ENCODE measurements at regions not wholly inside any gene's neighbourhood (a gene's known extent, or its start where the extent isn't known, plus 50 kb on each side); places are given as distances from the start of the nearest gene placed in this dataset.

DNA sequence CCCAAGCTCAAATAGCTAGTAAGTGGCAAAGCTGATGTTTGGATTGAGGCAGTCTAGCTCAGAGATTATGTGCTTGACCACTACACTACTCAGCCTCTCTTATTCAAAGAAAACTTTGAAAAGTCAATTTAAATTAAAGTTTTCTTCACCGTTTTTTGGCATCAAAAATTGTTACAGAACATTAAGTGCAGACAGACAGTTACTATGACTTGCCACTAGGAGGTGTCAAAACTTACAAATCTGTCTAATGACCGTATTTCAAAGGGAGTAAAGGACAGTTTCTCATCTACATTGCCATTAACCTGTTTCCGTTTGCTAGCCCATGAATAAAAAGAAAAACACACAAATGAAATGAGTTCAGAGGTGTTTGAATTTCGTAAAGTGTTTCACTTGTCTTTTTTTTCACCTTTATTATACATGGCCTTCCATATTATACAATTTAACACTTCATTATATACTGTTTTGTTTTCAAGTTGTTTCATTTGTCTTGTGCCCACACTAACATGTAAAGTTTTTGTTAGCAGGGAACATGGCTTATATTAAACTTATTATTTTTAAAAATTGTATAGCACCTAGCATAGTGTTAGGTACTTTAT, 57.4 kb upstream of the MTF2 start:
- 4 to 8% methylated on average over 4 of the region's 4 CpGs for WGBS, 2 donors
- TF ChIP-seq, protein P1, sequence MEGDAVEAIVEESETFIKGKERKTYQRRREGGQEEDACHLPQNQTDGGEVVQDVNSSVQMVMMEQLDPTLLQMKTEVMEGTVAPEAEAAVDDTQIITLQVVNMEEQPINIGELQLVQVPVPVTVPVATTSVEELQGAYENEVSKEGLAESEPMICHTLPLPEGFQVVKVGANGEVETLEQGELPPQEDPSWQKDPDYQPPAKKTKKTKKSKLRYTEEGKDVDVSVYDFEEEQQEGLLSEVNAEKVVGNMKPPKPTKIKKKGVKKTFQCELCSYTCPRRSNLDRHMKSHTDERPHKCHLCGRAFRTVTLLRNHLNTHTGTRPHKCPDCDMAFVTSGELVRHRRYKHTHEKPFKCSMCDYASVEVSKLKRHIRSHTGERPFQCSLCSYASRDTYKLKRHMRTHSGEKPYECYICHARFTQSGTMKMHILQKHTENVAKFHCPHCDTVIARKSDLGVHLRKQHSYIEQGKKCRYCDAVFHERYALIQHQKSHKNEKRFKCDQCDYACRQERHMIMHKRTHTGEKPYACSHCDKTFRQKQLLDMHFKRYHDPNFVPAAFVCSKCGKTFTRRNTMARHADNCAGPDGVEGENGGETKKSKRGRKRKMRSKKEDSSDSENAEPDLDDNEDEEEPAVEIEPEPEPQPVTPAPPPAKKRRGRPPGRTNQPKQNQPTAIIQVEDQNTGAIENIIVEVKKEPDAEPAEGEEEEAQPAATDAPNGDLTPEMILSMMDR (IDR thresholded peaks at IDR 0.05), result peak; percentile 36 to 78 (median 73)
- no peak for TF ChIP-seq POLR2A (IDR thresholded peaks at IDR 0.05)
- Histone ChIP-seq H3K4me3 (no peak overlapping the region), H3K9me3 (no peaks in the 10 kb centered on the region), H3K4me1 (no peaks in the 10 kb centered on the region), H3K27ac (no peak overlapping the region), H3K27me3 (no peaks in the 10 kb centered on the region), H3K36me3 (replicated peaks in 1 of 2; ENCODE audit: insufficient read depth in 1 of 2, low read depth in 2 of 2) (no peaks in the 10 kb centered on the region)
- intact Hi-C loops (cut with DNase I), result no loop called here
- ATAC-seq (peak; percentile 65), DNase-seq (peak in 1 of 4 donors; percentile 26)

DNA sequence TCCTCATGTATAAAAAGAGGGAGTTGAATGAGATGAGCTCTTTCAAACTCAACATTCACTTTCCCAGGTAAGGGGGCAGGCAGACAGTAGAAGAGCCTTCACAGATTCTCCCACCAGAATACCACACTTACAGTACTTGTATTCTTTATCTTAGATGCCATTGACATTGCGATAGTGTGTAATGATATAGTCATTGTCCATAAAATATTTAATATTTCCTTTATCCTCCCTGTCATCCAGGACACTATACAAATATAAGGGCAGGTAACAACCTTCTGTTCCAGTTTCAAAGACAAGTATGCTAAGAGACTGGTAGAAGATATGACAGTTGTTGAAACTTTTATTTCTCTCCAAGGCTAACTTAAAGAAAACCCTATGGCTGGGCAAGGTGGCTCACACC, 56.5 kb upstream of the MTF2 start:
- H3K36me3 ChIP-seq (replicated peaks in 1 of 2; ENCODE audit: insufficient read depth in 1 of 2, low read depth in 2 of 2), result no peaks in the 10 kb centered on the region
- no peaks in the 10 kb centered on the region for H3K9me3 ChIP-seq
- WGBS, 2 donors, result 50 to 69% methylated on average over 1 of the region's 1 CpG
- TF ChIP-seq, protein P1 (IDR thresholded peaks at IDR 0.05), result no peak
- TF ChIP-seq POLR2A (IDR thresholded peaks at IDR 0.05), result no peak
- intact Hi-C loops (cut with DNase I), result no loop called here
- H3K27me3 ChIP-seq, result no peaks in the 10 kb centered on the region
- H3K4me1 ChIP-seq, result no peaks in the 10 kb centered on the region
- H3K4me3 ChIP-seq, result no peak overlapping the region
- DNase-seq (no peak), ATAC-seq (no peak)
- no peak overlapping the region for H3K27ac ChIP-seq

DNA sequence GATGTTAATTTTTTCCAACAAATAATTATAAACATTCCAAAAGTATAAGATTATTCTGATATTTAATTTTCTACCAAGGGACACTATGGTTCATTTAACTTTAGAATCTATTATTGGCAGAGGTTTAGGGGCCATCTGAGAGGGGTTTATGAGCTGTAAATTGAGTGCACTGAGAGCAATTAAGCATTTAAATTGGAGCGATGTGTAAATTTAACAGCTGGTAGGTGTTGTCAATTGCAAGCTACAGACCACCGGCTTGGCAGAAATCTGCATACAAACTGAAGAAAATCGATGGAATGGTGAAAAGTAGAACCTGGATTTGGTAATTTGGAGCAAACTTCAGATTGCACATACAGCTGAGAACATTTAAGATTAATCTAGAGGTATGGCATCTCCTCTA, 55.8 kb upstream of the MTF2 start:
- no peak overlapping the region for H3K4me3 ChIP-seq
- no peak for TF ChIP-seq POLR2A (IDR thresholded peaks at IDR 0.05)
- TF ChIP-seq, protein P1 (IDR thresholded peaks at IDR 0.05), result no peak
- intact Hi-C loops (cut with DNase I), result no loop called here
- no peaks in the 10 kb centered on the region for H3K4me1 ChIP-seq
- H3K27ac ChIP-seq, result no peak overlapping the region
- ATAC-seq (no peak), DNase-seq (no peak)
- no peaks in the 10 kb centered on the region for H3K36me3 ChIP-seq (replicated peaks in 1 of 2; ENCODE audit: insufficient read depth in 1 of 2, low read depth in 2 of 2)
- no peaks in the 10 kb centered on the region for H3K27me3 ChIP-seq
- whole genome bisulfite sequencing, 2 donors, result 33 to 39% methylated on average over 3 of the region's 3 CpGs
- H3K9me3 ChIP-seq, result no peaks in the 10 kb centered on the region

DNA sequence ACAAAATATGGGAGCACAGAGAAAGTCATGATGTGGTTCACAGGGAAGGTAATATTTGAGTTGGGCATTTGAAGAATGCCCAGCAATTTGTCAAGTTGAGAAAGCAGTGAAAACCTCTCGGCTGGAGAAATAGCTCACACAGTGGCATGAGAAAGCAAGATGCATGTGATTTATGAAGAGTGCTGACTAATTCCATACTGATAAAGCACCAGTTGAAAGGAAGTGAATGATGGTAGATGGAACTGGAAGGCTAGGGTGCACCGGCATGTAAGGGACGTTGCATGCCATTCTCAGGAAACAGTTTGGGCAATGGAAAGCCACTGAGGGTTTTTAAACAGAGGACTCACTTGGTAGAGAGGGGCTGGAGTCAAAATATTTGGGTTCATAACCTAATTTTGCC, 53.5 kb upstream of the MTF2 start:
- Histone ChIP-seq H3K9me3 (no peaks in the 10 kb centered on the region), H3K36me3 (replicated peaks in 1 of 2; ENCODE audit: insufficient read depth in 1 of 2, low read depth in 2 of 2) (no peaks in the 10 kb centered on the region), H3K27ac (no peak overlapping the region), H3K4me3 (no peak overlapping the region), H3K27me3 (no peaks in the 10 kb centered on the region), H3K4me1 (no peaks in the 10 kb centered on the region)
- WGBS, 2 donors, result 39 to 48% methylated on average over 3 of the region's 3 CpGs
- no peak for ATAC-seq
- TF ChIP-seq, protein P1 (IDR thresholded peaks at IDR 0.05), result no peak
- TF ChIP-seq POLR2A (IDR thresholded peaks at IDR 0.05), result no peak
- intact Hi-C loops (cut with DNase I), result no loop called here
- DNase-seq, result no peak

DNA sequence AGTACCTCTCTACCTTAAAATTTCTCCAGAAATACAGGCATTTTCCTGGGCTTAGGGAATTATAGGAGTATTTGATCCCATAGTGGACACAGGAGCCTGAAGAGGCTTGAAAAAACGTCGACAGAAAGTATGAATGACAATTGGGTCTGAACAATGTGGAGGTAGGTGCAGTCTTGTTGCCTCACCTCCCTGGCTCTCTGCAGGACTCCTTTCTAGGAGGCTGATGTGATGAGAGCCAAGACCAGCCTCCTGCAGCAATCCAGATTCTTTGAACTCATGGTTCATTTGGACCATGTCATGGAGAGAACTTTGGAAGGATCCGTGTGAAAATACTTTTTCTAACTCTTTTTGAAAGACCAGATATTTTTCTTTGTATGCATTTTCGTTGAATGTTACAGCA, 50.5 kb upstream of the MTF2 start:
- Histone ChIP-seq H3K27me3 (no peaks in the 10 kb centered on the region), H3K4me3 (no peak overlapping the region), H3K27ac (no peak overlapping the region), H3K36me3 (replicated peaks in 1 of 2; ENCODE audit: insufficient read depth in 1 of 2, low read depth in 2 of 2) (no peaks in the 10 kb centered on the region), H3K4me1 (no peaks in the 10 kb centered on the region), H3K9me3 (no peaks in the 10 kb centered on the region)
- DNase-seq, result no peak
- TF ChIP-seq POLR2A (IDR thresholded peaks at IDR 0.05), result no peak
- TF ChIP-seq, protein P1 (IDR thresholded peaks at IDR 0.05), result no peak
- WGBS, 2 donors, result 31 to 32% methylated on average over 4 of the region's 4 CpGs
- intact Hi-C loops (cut with DNase I), result no loop called here
- no peak for ATAC-seq

Data from body of pancreas (tissue), 4 donors.